PFSK-1 (cell line): ENCODE measurements at regions not wholly inside any gene's neighbourhood (a gene's known extent, or its start where the extent isn't known, plus 50 kb on each side); places are given as distances from the start of the nearest gene placed in this dataset.

Source experiments
- POLR2AphosphoS5 ChIP-seq: IDR thresholded peaks from 2 replicates; pipeline ENCODE4 v1.6.1; 2012; ENCODE audit warnings: low read depth, mild to moderate bottlenecking, control low read depth, low read length, moderate library complexity
- TAF1 ChIP-seq: IDR thresholded peaks from 2 replicates; pipeline ENCODE4 v1.6.1; 2012; ENCODE audit warnings: low read length, control low read depth, borderline replicate concordance; ENCODE audit not compliant: insufficient read depth

DNA sequence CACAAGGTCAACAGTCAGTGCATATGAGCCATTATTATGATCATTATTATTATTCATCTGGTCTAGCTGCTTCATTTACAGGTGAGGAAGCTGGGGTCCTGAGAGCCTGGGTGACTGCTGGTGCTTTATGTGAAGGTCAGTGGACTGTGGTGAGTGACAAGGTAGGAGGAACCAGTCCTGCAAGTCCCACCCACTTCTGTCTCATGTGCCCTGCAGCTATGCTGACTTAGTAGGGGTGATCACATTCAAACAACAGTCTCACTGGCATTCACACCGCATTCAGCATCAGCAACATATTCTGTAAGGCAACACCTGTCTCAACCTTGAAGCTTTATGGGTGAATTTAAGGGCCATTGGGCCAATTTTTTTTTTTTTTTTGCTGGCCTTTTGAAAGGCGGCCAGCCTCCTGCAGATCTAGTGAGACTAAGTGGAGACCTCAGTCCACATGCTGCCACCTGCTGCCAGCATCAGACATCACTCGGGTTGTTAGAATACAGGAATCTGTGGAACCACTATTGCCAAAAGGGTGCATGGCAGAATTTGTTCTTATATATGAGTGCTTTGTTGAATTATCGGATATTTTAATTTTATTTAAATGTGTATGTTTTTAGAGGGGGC lies 59.9 kb upstream of the CACNA1E start:
- TF ChIP-seq POLR2AphosphoS5: no peak
- no peak for TF ChIP-seq TAF1
